GM23338 (cell line): ENCODE measurements at regions not wholly inside any gene's neighbourhood (a gene's known extent, or its start where the extent isn't known, plus 50 kb on each side); places are given as distances from the start of the nearest gene placed in this dataset.

Experiments
- ATAC-seq: fragments of 200-7000 bp; cut with Tn5 transposase; 3 replicates; pipeline ENCODE4 v1.9.1; 2020
- DNase-seq: peaks from one replicate; pipeline ENCODE4 v3.0.0-alpha.2; 2015; ENCODE audit warnings: low spot score
- H2AFZ ChIP-seq: fragments of 200-600 bp; sonication (generic); 2 replicates; pipeline ENCODE4 v1.8.0; 2016; ENCODE audit warnings: antibody characterized with exemption, mild to moderate bottlenecking, moderate library complexity
- H3F3A ChIP-seq: fragments of 200-600 bp; sonication (generic); replicated peaks from 2 replicates; pipeline ENCODE4 v1.8.0; 2017; ENCODE audit warnings: antibody characterized with exemption, mixed run types, low read depth
- H3K27ac ChIP-seq: fragments of 200-600 bp; sonication (generic); 2 replicates; pipeline ENCODE4 v1.6.1; 2016; ENCODE audit warnings: low read depth
- H3K27me3 ChIP-seq: fragments of 200-600 bp; sonication (generic); 2 replicates; pipeline ENCODE4 v1.8.0; 2016; ENCODE audit warnings: mild to moderate bottlenecking, mixed run types, moderate library complexity; ENCODE audit not compliant: insufficient read depth
- H3K36me3 ChIP-seq: fragments of 200-600 bp; sonication (generic); 2 replicates; pipeline ENCODE4 v1.8.0; 2016; ENCODE audit warnings: mild to moderate bottlenecking; ENCODE audit not compliant: insufficient read depth
- H3K4me1 ChIP-seq: fragments of 200-600 bp; sonication (generic); 2 replicates; pipeline ENCODE4 v1.8.0; 2016; ENCODE audit warnings: mild to moderate bottlenecking, moderate library complexity; ENCODE audit not compliant: insufficient read depth
- H3K4me2 ChIP-seq: fragments of 200-600 bp; sonication (generic); 2 replicates; pipeline ENCODE4 v1.7.1; 2017; ENCODE audit warnings: mixed run types
- H3K4me3 ChIP-seq: fragments of 200-600 bp; sonication (generic); 2 replicates; pipeline ENCODE4 v1.6.1; 2016; ENCODE audit warnings: mixed run types
- H3K79me2 ChIP-seq: fragments of 200-600 bp; sonication (generic); replicated peaks from 2 replicates; pipeline ENCODE4 v1.8.0; 2017; ENCODE audit warnings: mild to moderate bottlenecking; ENCODE audit not compliant: insufficient read depth
- H3K9me2 ChIP-seq: fragments of 200-600 bp; sonication (generic); 2 replicates; pipeline ENCODE4 v1.8.0; 2017; ENCODE audit not compliant: insufficient read depth
- H4K20me1 ChIP-seq: fragments of 200-600 bp; sonication (generic); replicated peaks from 2 replicates; pipeline ENCODE4 v1.8.0; 2017; ENCODE audit warnings: mild to moderate bottlenecking; ENCODE audit not compliant: insufficient read depth
- H3K27ac Mint-ChIP-seq: 2 replicates; pipeline ENCODE4 v1.8.0; 2020; ENCODE audit warnings: inconsistent platforms, mild to moderate bottlenecking, moderate library complexity, mixed read lengths
- H3K27me3 Mint-ChIP-seq: 3 replicates; pipeline ENCODE4 v1.8.0; 2022; ENCODE audit warnings: low read depth, mild to moderate bottlenecking, moderate library complexity, mixed read lengths, inconsistent platforms; ENCODE audit not compliant: insufficient read depth, poor library complexity
- H3K36me3 Mint-ChIP-seq: 3 replicates; pipeline ENCODE4 v1.8.0; 2021; ENCODE audit warnings: low read depth, mild to moderate bottlenecking, inconsistent platforms, moderate library complexity, mixed read lengths
- H3K4me1 Mint-ChIP-seq: 3 replicates; pipeline ENCODE4 v1.8.0; 2020; ENCODE audit warnings: mild to moderate bottlenecking, inconsistent platforms, mixed read lengths
- H3K4me3 Mint-ChIP-seq: 3 replicates; pipeline ENCODE4 v1.8.0; 2021; ENCODE audit warnings: moderate library complexity, mild to moderate bottlenecking, inconsistent platforms, mixed read lengths
- H3K9me3 Mint-ChIP-seq: 3 replicates; pipeline ENCODE4 v1.8.0; 2020; ENCODE audit warnings: moderate library complexity, mild to moderate bottlenecking, inconsistent platforms, mixed read lengths
- CREB1 ChIP-seq: fragments of 250-450 bp; sonication (Bioruptor Pico); IDR thresholded peaks from 2 replicates; pipeline ENCODE4 v1.5.0; 2020; ENCODE audit warnings: low read depth, mild to moderate bottlenecking, moderate library complexity
- EZH2phosphoT487 ChIP-seq: fragments of 200-600 bp; sonication (generic); IDR thresholded peaks from one replicate; pipeline ENCODE4 v1.8.1; 2018; ENCODE audit warnings: antibody characterized with exemption; ENCODE audit not compliant: unreplicated experiment
- JUNB ChIP-seq: IDR thresholded peaks from one replicate; pipeline ENCODE4 v1.6.1; 2016; ENCODE audit warnings: antibody characterized with exemption; ENCODE audit not compliant: unreplicated experiment
- NANOG ChIP-seq: IDR thresholded peaks from 2 replicates; pipeline ENCODE4 v1.6.1; 2016; ENCODE audit warnings: antibody characterized with exemption, borderline replicate concordance
- POLR2AphosphoS5 ChIP-seq: IDR thresholded peaks from 2 replicates; pipeline ENCODE4 v1.6.1; 2016; ENCODE audit warnings: antibody characterized with exemption, low read depth
- STAT1 ChIP-seq: IDR thresholded peaks from one replicate; pipeline ENCODE4 v1.6.1; 2016; ENCODE audit warnings: antibody characterized with exemption; ENCODE audit not compliant: unreplicated experiment
- ZNF331 ChIP-seq: fragments of 250-450 bp; sonication (Bioruptor Pico); IDR thresholded peaks from 2 replicates; pipeline ENCODE4 v1.5.0; 2020; ENCODE audit warnings: low read depth, mild to moderate bottlenecking, moderate library complexity
- TF ChIP-seq, protein P1 (sequence below): fragments of 250-450 bp; sonication (Bioruptor Pico); IDR thresholded peaks from 2 replicates; pipeline ENCODE4 v1.5.0; 2020; ENCODE audit warnings: mild to moderate bottlenecking, moderate library complexity
- TF ChIP-seq, protein P2 (sequence below): IDR thresholded peaks from one replicate; pipeline ENCODE4 v1.6.1; 2018; ENCODE audit warnings: antibody characterized with exemption; ENCODE audit not compliant: unreplicated experiment
- TF ChIP-seq, protein P3 (sequence below): IDR thresholded peaks from 2 replicates; pipeline ENCODE4 v1.6.1; 2016; ENCODE audit warnings: antibody characterized with exemption
- TF ChIP-seq, protein P4 (sequence below), 2 experiments: fragments of 200-600 bp in 1 of 2; sonication (generic) in 1 of 2; conservative IDR thresholded peaks; 2 replicates each; pipeline versions ENCODE4 v1.5.1 to v1.6.1; 2016 to 2017; ENCODE audit warnings: antibody characterized with exemption in 2 of 2, low read depth in 2 of 2, mild to moderate bottlenecking in 2 of 2, moderate library complexity in 1 of 2

DNA sequence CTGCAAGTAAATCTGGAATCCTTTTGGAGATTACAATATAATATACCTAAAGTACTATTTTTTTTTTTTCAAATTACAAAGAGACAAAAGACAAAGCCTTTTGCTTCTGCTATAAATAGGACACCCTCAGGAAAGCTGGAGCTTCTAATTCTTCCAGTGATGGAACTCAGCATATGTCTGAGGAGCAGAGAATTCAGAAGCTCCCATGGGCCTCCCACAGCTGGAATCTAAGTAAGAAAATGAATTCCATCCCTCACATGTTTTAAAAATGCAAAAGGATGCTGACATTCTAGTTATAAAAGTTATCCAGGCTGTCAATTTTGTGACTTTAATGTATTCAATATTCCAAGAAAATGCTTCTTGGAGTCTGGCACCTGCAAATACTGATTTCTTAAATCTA lies 571.3 kb upstream of the LRRTM4 start (continued):
- TF ChIP-seq, protein P1, sequence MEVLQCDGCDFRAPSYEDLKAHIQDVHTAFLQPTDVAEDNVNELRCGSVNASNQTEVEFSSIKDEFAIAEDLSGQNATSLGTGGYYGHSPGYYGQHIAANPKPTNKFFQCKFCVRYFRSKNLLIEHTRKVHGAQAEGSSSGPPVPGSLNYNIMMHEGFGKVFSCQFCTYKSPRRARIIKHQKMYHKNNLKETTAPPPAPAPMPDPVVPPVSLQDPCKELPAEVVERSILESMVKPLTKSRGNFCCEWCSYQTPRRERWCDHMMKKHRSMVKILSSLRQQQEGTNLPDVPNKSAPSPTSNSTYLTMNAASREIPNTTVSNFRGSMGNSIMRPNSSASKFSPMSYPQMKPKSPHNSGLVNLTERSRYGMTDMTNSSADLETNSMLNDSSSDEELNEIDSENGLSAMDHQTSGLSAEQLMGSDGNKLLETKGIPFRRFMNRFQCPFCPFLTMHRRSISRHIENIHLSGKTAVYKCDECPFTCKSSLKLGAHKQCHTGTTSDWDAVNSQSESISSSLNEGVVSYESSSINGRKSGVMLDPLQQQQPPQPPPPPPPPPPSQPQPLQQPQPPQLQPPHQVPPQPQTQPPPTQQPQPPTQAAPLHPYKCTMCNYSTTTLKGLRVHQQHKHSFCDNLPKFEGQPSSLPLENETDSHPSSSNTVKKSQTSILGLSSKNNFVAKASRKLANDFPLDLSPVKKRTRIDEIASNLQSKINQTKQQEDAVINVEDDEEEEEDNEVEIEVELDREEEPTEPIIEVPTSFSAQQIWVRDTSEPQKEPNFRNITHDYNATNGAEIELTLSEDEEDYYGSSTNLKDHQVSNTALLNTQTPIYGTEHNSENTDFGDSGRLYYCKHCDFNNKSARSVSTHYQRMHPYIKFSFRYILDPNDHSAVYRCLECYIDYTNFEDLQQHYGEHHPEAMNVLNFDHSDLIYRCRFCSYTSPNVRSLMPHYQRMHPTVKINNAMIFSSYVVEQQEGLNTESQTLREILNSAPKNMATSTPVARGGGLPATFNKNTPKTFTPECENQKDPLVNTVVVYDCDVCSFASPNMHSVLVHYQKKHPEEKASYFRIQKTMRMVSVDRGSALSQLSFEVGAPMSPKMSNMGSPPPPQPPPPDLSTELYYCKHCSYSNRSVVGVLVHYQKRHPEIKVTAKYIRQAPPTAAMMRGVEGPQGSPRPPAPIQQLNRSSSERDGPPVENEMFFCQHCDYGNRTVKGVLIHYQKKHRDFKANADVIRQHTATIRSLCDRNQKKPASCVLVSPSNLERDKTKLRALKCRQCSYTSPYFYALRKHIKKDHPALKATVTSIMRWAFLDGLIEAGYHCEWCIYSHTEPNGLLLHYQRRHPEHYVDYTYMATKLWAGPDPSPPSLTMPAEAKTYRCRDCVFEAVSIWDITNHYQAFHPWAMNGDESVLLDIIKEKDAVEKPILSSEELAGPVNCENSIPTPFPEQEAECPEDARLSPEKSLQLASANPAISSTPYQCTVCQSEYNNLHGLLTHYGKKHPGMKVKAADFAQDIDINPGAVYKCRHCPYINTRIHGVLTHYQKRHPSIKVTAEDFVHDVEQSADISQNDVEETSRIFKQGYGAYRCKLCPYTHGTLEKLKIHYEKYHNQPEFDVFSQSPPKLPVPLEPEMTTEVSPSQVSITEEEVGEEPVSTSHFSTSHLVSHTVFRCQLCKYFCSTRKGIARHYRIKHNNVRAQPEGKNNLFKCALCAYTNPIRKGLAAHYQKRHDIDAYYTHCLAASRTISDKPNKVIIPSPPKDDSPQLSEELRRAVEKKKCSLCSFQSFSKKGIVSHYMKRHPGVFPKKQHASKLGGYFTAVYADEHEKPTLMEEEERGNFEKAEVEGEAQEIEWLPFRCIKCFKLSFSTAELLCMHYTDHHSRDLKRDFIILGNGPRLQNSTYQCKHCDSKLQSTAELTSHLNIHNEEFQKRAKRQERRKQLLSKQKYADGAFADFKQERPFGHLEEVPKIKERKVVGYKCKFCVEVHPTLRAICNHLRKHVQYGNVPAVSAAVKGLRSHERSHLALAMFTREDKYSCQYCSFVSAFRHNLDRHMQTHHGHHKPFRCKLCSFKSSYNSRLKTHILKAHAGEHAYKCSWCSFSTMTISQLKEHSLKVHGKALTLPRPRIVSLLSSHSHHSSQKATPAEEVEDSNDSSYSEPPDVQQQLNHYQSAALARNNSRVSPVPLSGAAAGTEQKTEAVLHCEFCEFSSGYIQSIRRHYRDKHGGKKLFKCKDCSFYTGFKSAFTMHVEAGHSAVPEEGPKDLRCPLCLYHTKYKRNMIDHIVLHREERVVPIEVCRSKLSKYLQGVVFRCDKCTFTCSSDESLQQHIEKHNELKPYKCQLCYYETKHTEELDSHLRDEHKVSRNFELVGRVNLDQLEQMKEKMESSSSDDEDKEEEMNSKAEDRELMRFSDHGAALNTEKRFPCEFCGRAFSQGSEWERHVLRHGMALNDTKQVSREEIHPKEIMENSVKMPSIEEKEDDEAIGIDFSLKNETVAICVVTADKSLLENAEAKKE (CRISPR knock-in tag): no peak
- TF ChIP-seq JUNB (no peak), CREB1 (CRISPR knock-in tag) (no peak), NANOG (no peak), STAT1 (no peak)

DNA sequence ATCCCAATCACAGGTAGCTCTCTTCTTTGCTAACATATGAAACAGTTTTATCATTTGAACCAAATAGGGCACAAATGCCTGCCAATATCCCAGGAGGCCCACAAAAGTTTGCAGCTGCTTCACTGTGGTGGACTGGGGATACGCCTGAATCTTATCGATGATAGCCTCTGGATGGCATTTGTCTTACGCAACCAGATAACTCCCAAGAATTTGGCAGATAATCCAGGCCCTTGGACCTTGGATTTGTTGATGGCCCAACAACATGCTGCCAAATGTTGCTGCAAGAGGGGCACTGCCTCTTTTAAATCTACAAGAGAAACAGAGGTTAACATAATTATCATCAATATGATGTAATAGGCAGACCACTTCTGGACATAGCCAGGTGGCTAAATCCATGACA lies 587.1 kb upstream of the LRRTM4 start:
- no peak overlapping the region for H3K27ac Mint-ChIP-seq
- H3K9me3 Mint-ChIP-seq: peaks cover 22% of the 10 kb centered on the region
- Histone ChIP-seq H3K27me3 (no peaks in the 10 kb centered on the region), H2AFZ (no peak overlapping the region), H3K4me2 (no peak overlapping the region), H3K27ac (no peak overlapping the region), H3K9me2 (0 out of 2 replicates have a peak, but pooled peaks cover 4% of the 10 kb centered on the region), H3K36me3 (no peaks in the 10 kb centered on the region), H3K4me3 (no peak overlapping the region), H3K4me1 (no peaks in the 10 kb centered on the region), H4K20me1 (no peaks in the 10 kb centered on the region), H3K79me2 (no peaks in the 10 kb centered on the region), H3F3A (no peaks in the 10 kb centered on the region)
- H3K36me3 Mint-ChIP-seq: peaks cover 12% of the 10 kb centered on the region
- H3K4me3 Mint-ChIP-seq: no peak overlapping the region
- no peaks in the 10 kb centered on the region for H3K4me1 Mint-ChIP-seq
- DNase-seq (no peak), ATAC-seq (no peak)
- H3K27me3 Mint-ChIP-seq: peaks cover 4% of the 10 kb centered on the region
- TF ChIP-seq ZNF331 (no peak), POLR2AphosphoS5 (no peak), JUNB (no peak), EZH2phosphoT487 (no peak), STAT1 (no peak)
- TF ChIP-seq, protein P2, sequence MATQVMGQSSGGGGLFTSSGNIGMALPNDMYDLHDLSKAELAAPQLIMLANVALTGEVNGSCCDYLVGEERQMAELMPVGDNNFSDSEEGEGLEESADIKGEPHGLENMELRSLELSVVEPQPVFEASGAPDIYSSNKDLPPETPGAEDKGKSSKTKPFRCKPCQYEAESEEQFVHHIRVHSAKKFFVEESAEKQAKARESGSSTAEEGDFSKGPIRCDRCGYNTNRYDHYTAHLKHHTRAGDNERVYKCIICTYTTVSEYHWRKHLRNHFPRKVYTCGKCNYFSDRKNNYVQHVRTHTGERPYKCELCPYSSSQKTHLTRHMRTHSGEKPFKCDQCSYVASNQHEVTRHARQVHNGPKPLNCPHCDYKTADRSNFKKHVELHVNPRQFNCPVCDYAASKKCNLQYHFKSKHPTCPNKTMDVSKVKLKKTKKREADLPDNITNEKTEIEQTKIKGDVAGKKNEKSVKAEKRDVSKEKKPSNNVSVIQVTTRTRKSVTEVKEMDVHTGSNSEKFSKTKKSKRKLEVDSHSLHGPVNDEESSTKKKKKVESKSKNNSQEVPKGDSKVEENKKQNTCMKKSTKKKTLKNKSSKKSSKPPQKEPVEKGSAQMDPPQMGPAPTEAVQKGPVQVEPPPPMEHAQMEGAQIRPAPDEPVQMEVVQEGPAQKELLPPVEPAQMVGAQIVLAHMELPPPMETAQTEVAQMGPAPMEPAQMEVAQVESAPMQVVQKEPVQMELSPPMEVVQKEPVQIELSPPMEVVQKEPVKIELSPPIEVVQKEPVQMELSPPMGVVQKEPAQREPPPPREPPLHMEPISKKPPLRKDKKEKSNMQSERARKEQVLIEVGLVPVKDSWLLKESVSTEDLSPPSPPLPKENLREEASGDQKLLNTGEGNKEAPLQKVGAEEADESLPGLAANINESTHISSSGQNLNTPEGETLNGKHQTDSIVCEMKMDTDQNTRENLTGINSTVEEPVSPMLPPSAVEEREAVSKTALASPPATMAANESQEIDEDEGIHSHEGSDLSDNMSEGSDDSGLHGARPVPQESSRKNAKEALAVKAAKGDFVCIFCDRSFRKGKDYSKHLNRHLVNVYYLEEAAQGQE: no peak
- TF ChIP-seq, protein P3, sequence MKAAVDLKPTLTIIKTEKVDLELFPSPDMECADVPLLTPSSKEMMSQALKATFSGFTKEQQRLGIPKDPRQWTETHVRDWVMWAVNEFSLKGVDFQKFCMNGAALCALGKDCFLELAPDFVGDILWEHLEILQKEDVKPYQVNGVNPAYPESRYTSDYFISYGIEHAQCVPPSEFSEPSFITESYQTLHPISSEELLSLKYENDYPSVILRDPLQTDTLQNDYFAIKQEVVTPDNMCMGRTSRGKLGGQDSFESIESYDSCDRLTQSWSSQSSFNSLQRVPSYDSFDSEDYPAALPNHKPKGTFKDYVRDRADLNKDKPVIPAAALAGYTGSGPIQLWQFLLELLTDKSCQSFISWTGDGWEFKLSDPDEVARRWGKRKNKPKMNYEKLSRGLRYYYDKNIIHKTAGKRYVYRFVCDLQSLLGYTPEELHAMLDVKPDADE: no peak
- TF ChIP-seq, protein P4, sequence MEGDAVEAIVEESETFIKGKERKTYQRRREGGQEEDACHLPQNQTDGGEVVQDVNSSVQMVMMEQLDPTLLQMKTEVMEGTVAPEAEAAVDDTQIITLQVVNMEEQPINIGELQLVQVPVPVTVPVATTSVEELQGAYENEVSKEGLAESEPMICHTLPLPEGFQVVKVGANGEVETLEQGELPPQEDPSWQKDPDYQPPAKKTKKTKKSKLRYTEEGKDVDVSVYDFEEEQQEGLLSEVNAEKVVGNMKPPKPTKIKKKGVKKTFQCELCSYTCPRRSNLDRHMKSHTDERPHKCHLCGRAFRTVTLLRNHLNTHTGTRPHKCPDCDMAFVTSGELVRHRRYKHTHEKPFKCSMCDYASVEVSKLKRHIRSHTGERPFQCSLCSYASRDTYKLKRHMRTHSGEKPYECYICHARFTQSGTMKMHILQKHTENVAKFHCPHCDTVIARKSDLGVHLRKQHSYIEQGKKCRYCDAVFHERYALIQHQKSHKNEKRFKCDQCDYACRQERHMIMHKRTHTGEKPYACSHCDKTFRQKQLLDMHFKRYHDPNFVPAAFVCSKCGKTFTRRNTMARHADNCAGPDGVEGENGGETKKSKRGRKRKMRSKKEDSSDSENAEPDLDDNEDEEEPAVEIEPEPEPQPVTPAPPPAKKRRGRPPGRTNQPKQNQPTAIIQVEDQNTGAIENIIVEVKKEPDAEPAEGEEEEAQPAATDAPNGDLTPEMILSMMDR (conservative IDR thresholded peaks at IDR 0.05; ENCODE audit: low read depth in 2 of 2): no peak
